ENCODE measurements at regions not wholly inside any gene's neighbourhood (a gene's known extent, or its start where the extent isn't known, plus 50 kb on each side); places are given as distances from the start of the nearest gene placed in this dataset.

DNA sequence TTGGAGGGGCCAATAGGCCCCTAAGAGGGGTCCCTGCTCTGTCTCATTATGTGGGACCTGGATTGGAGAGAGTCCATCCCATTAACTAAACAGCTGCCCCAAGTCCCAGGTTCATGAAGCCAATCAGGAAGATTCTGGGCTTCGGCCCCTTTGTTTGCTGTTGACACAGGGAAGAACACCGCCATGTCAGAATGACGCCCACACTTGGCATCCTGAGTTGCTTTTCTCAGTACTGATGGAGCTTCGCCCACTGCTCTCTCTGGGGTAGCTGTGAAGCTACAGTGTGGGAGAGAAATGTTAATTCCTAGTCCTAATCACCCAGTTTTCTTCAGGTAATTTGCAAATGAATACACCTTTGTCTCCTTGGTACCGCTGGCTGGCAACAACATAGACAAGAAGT lies 264.7 kb downstream of the GLRX3 start:
- no peak for DNase-seq (ENCODE audit: low read depth in 4 of 4, low spot score in 1 of 4)

DNA sequence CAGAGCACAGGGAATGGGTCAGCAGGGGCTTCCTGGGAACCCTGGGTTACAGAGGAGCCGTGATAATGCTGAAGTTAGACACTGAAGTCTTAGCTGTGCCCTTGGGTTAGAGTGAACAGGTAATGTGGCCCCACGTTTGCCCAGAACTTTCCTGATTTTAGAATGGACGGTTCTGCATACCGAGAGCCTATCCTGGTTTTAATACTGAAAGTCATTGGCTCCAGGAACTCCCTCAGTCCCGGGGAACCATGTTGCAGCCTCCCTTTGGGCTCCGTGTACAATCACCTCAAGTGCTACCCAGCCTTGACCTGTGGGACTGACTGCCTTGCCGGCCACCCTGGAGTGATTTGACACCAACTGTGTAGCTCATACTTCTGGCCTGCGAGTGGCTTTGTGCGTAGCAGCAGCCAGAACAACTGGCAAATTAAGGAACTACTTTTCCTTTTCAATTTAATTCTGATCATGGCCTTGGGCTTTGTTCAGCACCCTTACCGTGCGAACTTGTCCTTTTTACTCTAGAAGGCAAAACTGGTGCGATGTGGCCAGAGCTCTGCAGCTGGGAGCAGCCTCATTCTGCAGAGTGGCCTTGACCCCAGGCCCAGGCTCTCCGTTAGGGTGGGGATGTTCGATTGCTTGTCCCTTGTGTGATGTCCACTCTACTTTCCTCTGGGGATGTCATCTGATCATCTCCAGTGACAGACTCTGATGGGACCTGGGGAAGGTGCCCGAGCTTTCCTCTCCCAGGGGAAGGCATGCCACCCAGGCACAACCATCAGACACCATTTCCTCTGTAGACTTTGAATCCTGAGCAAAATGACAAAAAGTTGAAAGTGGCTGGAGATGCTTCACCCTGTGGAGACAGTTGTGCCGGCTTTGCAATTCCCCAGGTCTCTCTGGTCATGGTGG lies 265.9 kb downstream of the GLRX3 start:
- DNase-seq (ENCODE audit: low read depth in 4 of 4, low spot score in 1 of 4), result no peak

DNA sequence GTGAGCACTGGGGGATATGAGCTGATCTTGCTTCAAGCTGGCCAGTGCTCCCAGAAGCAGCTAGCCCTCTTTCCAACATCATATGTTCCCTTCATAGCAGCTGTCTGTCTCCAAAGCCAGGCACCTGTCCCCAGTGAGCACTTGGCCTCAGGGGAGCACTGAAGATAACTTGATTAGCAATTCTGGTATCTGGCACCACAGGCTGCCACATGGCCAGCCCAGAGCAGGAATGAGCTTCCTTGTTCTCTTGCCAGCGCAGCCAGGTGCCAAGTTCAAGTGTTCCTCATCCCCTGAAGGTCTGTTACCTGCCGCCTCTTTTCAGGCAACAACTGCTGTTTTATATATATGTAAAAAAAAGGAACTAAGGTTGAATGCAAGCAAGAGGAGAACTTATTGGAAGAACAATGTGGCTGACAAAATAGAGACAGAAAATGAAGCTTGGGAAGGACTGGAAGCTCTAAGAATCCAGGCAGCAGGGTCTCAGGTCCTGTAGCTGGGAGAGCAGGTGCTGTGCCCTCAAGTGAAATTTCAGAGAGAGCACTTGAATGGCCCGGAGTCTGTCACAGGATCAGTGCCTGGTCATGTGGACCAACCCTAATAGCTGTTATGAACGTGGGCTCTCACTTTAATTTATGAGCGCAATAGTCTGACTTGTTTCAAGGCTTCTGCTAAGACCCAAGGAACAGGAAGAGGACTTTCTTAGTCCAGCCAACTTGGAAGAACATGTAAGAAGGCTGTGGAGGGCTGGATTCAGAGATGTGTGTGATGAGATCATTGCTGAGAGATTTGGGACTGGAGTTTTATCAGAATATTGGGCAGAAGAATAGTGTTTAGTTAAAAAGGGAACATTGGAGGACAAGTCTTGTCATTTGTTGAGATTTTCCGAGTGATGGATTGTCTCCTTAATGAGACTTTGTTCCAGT lies 267.2 kb downstream of the GLRX3 start:
- DNase-seq (ENCODE audit: low read depth in 4 of 4, low spot score in 1 of 4), result no peak

DNA sequence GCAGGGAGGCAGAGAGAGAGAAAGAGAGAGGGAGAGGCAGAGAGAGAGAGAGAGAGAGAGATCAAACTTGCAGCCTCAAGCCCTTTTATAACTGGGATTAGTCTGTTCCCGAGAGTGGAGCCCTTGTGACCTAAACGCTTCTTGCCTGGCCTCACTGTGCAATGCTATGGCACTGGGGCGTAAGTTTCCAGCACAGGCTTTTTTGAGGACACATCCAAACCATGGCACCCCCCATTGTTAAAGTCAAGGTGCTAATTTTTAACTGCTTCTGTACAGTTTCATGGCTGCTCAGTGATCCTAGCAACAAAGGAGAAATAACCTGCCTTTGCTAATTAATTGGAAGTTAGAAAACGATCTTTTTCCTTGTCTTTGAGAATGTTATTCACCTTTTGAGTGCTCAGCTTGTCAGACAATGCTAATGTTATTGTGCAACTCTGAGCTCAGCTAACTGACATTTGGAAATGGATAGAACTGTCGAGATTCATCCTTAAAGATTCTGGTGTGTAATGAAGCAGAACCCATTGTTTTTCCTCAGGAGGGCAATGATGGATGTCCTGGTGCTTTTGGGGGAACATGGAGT lies 268.4 kb downstream of the GLRX3 start:
- no peak for DNase-seq (ENCODE audit: low read depth in 4 of 4, low spot score in 1 of 4)

DNA sequence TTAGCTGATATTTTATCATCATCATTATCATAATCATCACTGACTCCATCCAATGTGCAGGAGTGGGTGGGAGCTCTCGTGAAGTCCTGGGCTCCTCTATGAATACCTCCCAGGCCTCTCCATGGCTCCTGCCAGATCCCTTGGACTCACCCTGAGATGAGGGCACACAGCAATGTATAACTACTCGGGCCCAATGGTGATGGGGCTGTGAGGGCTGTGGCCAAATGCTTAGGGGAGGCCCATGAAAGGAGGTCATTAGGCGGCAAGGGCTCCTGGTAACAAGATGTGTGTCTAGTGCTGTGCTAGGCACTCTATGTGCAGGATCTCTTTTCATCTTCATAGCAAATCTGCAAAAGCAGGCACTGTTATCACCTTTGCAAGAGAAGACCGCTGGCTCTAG lies 270.9 kb downstream of the GLRX3 start:
- no peak for DNase-seq (ENCODE audit: low read depth in 4 of 4, low spot score in 1 of 4)

DNA sequence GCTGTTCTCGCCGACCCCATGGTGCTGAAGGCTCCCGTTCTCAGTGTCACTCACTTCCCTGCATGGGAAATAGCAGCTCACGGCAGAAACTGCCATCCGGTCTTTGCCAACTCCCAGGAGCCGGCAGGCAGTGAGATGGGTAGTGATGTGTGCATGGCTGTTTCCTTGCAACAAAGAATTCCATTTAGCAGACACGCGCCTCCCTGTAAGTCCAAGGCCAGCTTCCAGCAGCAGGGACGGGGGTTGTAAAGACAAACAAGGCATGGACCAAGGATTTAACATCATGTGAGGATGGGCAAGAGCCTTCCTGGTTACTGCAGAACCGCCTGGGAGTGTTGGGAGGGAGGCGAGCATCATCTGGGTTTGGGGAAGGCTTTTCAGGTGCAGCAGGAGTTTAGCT lies 273.1 kb downstream of the GLRX3 start:
- DNase-seq (ENCODE audit: low read depth in 4 of 4, low spot score in 1 of 4), result no peak

DNA sequence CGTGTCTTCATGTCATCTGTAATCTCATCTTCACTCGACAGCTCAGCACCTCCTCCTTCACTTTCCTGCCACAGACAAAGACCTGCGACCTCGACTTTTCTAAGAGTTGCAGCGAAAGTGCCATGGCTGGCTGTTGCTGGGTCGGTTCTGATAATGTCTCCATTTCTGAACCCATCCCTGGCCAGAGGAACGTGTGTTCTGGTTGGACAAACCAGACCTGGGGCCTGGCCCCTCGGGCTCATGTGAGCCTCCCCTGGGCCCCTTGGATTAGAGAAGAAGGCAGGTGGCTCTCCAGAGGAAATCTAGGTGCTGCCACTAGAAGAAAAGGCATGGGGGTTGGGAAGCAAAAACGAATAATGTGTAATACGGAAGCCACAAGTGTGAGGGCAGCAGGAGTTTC lies 273.7 kb downstream of the GLRX3 start:
- DNase-seq (ENCODE audit: low read depth in 4 of 4, low spot score in 1 of 4), result no peak

DNA sequence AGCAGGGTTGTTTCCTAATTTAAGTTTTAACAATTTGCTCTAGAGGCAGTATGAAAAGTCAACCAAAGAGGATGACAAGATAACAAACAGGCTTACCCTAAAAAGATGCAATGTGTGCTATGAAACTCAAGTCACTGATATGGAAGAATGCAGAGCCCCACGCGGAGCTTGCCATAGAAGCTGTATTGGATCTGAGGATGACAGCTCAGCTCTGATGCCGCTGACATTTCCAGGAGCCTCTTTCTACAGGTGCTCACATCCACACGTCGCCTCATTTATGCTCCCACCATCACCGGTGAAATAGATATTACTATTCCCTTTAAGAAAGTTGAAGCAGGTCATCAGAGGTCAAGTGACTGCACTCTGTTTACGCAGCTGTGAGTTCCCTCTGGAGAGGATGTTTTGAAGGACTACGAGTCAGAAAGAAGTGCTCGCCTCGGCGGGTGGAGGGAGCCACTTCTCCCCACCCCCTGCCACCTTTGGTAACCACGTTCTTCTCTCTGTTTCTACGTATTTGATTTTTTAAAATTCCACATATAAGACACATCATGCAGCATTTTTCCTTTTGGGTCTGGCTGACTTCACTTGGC lies 275.4 kb downstream of the GLRX3 start:
- DNase-seq (ENCODE audit: low read depth in 4 of 4, low spot score in 1 of 4), result no peak

DNA sequence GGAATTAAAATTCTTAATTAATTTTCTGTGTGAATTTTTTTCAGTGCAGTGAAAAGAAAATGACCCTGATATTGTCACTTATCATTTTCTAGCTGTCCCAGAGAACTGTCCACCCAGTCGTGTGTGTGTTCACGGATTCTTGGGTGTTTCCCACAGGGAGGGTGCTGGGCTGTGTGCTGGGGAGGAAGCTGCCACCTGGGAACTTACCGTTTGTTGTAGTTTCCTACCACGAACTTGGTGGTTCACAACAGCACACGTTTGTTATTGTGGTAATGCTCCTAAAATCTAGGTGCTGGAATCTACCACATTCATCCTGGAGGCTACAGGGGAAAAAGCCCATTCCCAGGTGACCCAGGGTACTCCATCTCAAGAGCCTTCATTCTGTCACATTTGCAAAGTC lies 276.1 kb downstream of the GLRX3 start:
- no peak for DNase-seq (ENCODE audit: low read depth in 4 of 4, low spot score in 1 of 4)

DNA sequence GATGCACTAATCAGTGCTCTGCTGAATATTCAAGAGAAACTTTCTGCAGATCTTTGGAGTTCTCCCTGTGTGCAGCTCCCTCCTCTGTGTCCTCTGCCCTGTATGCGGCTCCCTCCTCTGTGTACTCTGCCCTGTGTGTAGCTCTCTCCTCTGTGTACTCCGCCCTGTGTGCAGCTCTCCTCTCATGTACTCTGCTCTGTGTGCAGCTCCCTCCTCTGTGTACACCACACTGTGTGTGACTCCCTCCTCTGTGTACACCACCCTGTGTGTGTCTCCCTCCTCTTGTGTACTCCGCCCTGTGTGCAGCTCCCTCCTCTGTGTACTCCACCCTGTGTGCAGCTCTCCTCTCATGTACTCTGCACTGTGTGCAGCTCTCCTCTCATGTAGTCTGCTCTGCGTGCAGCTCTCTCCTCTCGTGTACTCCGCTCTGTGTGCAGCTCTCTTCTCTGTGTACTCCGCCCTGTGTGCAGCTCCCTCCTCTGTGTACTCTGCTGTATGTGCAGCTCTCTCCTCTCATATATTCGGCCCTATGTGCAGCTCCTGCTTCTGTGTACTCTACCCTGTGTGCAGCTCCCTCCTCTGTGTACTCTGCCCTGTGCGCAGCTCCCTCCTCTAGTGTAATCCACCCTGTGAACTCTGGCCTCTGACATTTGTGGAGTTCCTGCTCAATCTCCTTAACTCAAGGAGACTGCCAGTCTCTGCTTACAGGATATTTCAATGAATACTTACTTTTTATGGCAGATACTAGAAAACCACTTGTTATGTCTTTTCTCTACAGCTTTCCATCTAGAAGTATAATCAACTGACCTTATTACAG lies 280.4 kb downstream of the GLRX3 start:
- DNase-seq (ENCODE audit: low read depth in 4 of 4, low spot score in 1 of 4), result no peak

DNA sequence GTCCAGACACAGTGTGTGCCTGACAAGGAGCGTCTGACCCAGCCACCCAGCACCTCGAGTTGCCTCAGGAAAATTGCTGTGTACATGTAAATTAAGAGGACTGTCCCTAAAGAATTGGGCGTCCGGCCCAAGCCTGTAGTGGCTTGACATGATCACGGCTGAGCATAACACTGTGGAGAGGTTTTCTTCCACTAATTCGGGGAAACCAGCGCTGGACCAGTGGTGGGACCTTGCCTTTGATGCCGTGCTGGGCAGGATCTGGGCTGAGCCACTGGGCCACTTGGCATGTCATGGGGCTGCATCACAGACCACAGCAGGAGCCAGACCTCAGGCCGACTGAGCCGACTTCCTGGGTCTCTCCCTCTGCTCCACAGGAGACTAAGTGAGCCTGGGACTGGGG lies 282.5 kb downstream of the GLRX3 start:
- no peak for DNase-seq (ENCODE audit: low read depth in 4 of 4, low spot score in 1 of 4)

DNA sequence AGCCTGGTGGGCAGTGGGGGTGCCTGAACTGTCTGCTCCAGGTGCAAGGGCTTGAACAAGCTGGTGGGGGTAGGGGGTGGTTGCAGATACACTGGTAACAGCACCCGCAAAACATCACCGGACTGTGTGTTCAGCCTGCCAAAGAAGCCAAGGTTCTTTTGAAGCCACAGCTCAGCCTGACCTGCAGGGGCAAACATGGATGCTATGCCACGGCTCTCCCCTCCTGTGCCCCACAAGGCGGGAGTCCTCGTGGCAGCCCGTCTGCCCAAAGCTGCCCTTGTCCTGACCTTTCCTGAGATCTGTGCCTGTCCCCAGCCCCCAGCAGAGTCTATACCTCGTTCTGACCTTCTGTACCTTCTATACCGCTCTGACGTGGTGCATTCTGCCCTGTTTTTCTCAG lies 285.7 kb downstream of the GLRX3 start:
- no peak for DNase-seq (ENCODE audit: low read depth in 4 of 4, low spot score in 1 of 4)

DNA sequence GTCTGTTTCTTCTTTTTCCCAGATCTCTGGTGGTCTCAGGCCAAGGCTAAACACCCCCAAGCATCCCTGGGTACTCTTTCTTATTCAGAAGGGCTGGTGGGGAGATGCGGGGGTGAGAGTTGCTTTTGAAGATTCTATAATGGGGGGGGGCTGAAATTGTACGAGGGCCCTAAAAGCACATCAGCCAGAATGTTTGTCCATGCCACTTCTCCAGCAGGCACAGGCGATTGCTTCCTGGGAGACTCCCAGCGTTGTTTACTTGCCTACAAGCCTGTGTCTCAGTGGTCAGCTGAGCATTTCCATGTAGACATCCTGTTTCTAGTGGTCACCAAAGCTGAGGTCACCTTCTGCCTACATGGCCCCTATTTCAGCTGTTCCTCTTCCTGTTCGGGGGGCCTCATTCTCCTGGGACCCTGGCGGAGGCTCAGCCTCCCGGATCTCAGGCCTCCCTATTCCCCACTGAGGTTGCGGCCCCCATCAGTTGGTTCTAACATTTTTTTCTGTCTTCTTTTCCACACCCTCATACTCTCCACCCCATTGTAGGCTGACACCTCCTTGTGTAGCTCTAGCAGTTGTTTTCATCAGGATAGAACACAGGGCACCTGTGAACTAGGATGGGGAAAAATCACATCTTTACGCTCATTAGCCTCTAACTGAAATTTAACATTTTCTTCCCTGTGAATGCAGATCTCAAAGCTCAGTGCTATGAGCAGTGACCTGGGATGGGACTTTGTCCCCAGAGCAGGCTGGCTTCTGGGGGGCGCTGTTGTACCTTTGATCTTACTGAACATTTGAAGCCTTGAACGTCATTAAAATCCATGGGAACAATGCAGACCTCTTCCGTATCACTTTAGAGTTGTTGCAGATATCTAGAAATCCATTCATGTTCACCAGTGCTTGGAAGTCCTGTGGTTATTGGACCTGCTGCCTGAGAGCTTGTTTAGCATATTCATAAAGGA lies 286.5 kb downstream of the GLRX3 start:
- DNase-seq (ENCODE audit: low read depth in 4 of 4, low spot score in 1 of 4), result no peak

DNA sequence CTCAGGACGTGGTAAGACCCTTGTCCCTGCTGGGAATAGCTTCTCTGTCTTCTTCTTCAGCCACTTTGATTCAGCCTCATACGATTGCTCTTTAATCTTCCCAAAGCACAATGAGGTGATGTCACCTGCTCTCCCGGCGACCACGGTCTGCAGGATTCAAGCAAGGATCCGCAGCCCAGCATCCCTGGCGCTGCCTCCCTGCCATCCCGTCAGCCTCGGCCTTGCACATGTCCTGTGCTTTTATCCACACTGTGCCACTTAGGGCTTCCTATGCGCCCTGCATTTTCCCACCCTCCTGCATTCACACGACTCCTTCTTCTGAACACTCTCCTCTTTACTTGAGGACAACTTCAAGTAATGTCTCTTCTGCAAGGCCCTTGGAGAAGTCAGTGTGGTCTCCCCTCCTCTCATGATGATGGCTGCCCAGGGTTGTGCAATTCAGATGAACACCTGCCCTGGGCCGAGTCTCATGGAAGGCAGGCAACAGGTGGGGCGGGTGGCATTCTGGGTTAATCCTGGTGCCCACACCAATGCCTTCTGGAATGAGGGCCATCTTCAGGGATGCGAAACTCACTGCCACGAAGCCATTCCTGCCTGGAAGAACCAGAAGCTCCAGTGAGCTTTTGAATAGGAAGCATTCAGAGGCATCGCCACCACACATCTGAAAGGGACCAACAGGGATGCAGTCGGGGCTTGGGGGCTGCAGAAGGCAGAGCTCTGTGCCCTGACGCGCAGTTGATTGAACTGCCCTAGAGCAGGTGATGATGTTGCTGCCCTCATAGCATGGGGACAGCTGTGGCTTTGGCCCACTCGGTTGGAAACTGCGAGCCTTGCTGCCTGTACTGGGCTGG lies 287.5 kb downstream of the GLRX3 start:
- no peak for DNase-seq (ENCODE audit: low read depth in 4 of 4, low spot score in 1 of 4)

DNA sequence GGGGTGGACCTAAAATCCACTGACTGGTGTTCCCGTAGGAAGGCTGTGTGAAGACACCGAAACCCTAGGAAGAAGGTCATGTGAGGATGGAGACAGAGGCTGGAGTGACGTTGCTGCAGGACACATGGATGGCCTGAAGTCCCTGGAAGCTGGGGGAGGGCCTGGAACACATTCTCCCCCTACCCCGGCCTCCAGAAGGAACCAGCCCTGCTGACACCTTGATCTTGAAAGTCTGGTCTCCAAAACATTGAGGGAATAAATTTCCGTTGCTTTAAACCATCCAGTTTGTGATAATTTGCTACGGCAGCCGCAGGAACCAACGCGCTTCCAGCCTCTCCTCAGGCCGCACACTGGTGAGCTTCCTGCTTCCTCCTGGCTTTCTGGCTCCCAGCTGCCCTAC lies 288.2 kb downstream of the GLRX3 start:
- no peak for DNase-seq (ENCODE audit: low read depth in 4 of 4, low spot score in 1 of 4)

DNA sequence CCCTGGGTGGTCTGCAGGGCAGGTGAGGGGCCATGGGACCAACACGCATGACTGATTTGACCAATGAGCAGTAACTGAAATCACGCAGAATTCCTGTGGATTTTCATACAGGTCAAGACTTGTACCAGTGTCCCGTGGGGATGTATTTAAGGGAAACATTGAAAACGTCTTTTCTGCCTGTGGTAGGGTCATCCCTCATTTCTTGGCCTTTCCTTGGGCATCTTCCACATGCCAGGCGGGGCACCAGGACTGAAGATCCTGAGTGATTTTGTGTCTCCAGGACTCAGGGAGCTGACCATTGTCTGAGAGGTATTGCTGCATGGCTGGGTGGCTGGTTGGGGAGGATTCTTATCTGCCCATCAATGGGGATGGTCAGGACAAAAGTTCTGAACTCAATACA lies 289.0 kb downstream of the GLRX3 start:
- DNase-seq (ENCODE audit: low read depth in 4 of 4, low spot score in 1 of 4), result no peak

DNA sequence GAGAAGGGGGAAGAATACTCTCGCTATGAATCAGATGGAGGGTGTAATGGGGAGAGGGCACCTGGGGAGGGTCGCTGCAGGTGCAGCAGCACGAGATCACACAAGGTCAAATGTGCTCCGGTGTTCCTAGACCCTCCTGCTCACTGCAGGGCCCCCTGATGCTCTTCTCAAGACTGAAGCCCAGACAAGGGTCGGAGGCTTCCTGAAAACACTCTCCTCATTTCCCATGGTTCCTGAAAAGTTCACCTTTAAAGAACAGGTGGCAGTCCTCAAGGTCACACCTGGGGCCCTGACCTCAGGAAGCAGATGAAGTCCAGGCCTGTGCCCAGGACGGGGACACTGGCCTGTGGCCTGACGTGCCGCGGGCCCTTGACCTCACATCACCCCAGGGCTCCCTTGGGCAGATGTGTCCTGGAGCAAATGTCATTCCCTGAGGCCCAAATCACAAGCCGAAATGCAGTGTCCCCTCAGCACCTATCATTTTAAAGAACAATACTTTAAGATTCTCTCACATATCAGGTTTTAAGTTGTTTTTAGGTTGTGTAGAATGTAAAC lies 289.8 kb downstream of the GLRX3 start:
- no peak for DNase-seq (ENCODE audit: low read depth in 4 of 4, low spot score in 1 of 4)

DNA sequence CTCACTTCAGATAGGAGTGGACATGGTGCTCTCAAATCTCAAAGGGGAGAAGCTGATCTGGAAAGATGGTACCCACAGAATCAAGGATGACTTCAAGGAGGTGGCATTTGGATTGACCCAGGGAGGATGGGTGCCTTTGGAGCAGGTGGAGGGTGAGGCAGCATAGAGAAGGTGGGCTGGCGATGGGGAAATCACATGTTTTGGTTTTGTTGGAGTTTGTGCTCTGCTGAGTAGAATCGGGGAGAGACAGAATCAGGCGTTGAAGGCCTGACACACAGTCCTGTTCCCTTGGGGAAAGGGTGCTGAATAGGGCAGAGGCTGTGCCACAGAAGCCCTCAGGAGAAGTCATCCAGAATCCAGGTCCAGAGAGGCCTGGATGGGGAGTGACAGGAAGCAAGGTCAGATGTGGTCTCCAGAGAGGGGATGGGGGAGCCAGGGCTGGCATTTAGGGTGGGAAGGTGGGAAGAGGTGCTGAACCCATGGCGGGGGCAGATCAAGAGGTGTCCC lies 291.1 kb downstream of the GLRX3 start:
- DNase-seq (ENCODE audit: low read depth in 4 of 4, low spot score in 1 of 4), result no peak

Measured in stimulated activated CD4-positive, alpha-beta T cell treated with anti-CD3 and anti-CD28 coated beads, Interleukin-1b, Interleukin-23, amount 100 ng/mL, for 24 hours (primary cell).